Spinal cord (tissue), 9 donors: ENCODE measurements at regions not wholly inside any gene's neighbourhood (a gene's known extent, or its start where the extent isn't known, plus 50 kb on each side); places are given as distances from the start of the nearest gene placed in this dataset.
"Not testable (repeated sequence)": the region's sequence is repeated elsewhere in the genome, so short reads cannot be mapped to it uniquely, and the experiment has no call there.

ENCODE experiments used
- DNase-seq, 6 donors: peaks; one replicate each; pipeline versions ENCODE4 v3.0.0 to v3.0.0-alpha.2; 2013 to 2015; ENCODE audit warnings: low spot score in 6 of 6, low read depth in 4 of 6
- H3K27ac ChIP-seq: one replicate; pipeline ENCODE4 v1.5.1; 2013; ENCODE audit warnings: low read depth, low read length, control low read depth
- H3K27me3 ChIP-seq: one replicate; pipeline ENCODE4 v1.6.1; 2013; ENCODE audit warnings: low read length; ENCODE audit not compliant: control insufficient read depth, insufficient read depth
- H3K36me3 ChIP-seq: one replicate; pipeline ENCODE4 v1.6.1; 2013; ENCODE audit warnings: low read length; ENCODE audit not compliant: control insufficient read depth, insufficient read depth
- H3K4me1 ChIP-seq: one replicate; pipeline ENCODE4 v1.6.1; 2013; ENCODE audit warnings: low read length; ENCODE audit not compliant: control insufficient read depth, insufficient read depth
- H3K4me3 ChIP-seq: one replicate; pipeline ENCODE4 v1.5.1; 2013; ENCODE audit warnings: low read depth, low read length, control low read depth
- H3K9me3 ChIP-seq: one replicate; pipeline ENCODE4 v1.6.1; 2013; ENCODE audit warnings: low read length; ENCODE audit not compliant: control insufficient read depth, insufficient read depth
- WGBS: methylation state at CpG from one replicate; pipeline ENCODE4 v1.1.5; 2013; ENCODE audit warnings: missing lambda C conversion rate; ENCODE audit not compliant: insufficient coverage; 5-methylcytosine and 5-hydroxymethylcytosine counted together
- donor health status: healthy.

GRCh38 chr9:126066131-126066530 lies 260.5 kb upstream of the MVB12B start:
- DNase-seq: no peak
- Histone ChIP-seq H3K4me1 (peaks cover 20% of the 10 kb centered on the region), H3K4me3 (no peak overlapping the region), H3K27me3 (peaks cover 3% of the 10 kb centered on the region), H3K27ac (no peak overlapping the region), H3K9me3 (no peaks in the 10 kb centered on the region), H3K36me3 (no peaks in the 10 kb centered on the region)
- 64% methylated on average over 6 of the region's 6 CpGs for WGBS

- WGBS: no CpG with 5 or more reads among the region's 4 CpGs
- Histone ChIP-seq H3K4me3 (no peak overlapping the region), H3K36me3 (no peaks in the 10 kb centered on the region), H3K4me1 (peaks cover 20% of the 10 kb centered on the region), H3K27me3 (peaks cover 3% of the 10 kb centered on the region), H3K9me3 (no peaks in the 10 kb centered on the region), H3K27ac (no peak overlapping the region)
- no peak for DNase-seq
These were observed 259.4 kb upstream of the MVB12B start for GRCh38 chr9:126067031-126067734.

GRCh38 chr9:126068534-126069230 lies 257.9 kb upstream of the MVB12B start:
- H3K27ac ChIP-seq: no peak overlapping the region
- H3K9me3 ChIP-seq: no peaks in the 10 kb centered on the region
- peaks cover 20% of the 10 kb centered on the region for H3K4me1 ChIP-seq
- 83% methylated on average over 13 of the region's 17 CpGs for WGBS
- H3K4me3 ChIP-seq: no peak overlapping the region
- no peaks in the 10 kb centered on the region for H3K36me3 ChIP-seq
- peaks cover 3% of the 10 kb centered on the region for H3K27me3 ChIP-seq
- DNase-seq: no peak

GRCh38 chr9:126069400-126069955 lies 257.2 kb upstream of the MVB12B start:
- Histone ChIP-seq H3K36me3 (no peaks in the 10 kb centered on the region), H3K27ac (no peak overlapping the region), H3K4me1 (peaks cover 20% of the 10 kb centered on the region), H3K27me3 (peaks cover 3% of the 10 kb centered on the region), H3K4me3 (no peak overlapping the region), H3K9me3 (no peaks in the 10 kb centered on the region)
- WGBS: 66% methylated on average over 5 of the region's 9 CpGs
- no peak for DNase-seq

- DNase-seq: peak in 1 of 6 donors; percentile 72
- 73% methylated on average over 7 of the region's 15 CpGs for WGBS
- peaks cover 19% of the 10 kb centered on the region for H3K4me1 ChIP-seq
- no peaks in the 10 kb centered on the region for H3K36me3 ChIP-seq
- H3K27ac ChIP-seq: no peak overlapping the region
- no peaks in the 10 kb centered on the region for H3K9me3 ChIP-seq
- peaks cover 3% of the 10 kb centered on the region for H3K27me3 ChIP-seq
- H3K4me3 ChIP-seq: no peak overlapping the region
These were observed 256.5 kb upstream of the MVB12B start for GRCh38 chr9:126070058-126070655.

GRCh38 chr9:126071076-126071750 lies 255.4 kb upstream of the MVB12B start:
- H3K9me3 ChIP-seq: no peaks in the 10 kb centered on the region
- no peak for DNase-seq
- no peak overlapping the region for H3K27ac ChIP-seq
- no peaks in the 10 kb centered on the region for H3K36me3 ChIP-seq
- 78% methylated on average over 12 of the region's 13 CpGs for WGBS
- H3K4me3 ChIP-seq: no peak overlapping the region
- H3K27me3 ChIP-seq: peaks cover 3% of the 10 kb centered on the region
- H3K4me1 ChIP-seq: peaks cover 18% of the 10 kb centered on the region

GRCh38 chr9:126077656-126078055 lies 249.0 kb upstream of the MVB12B start:
- not testable (repeated sequence) for H3K27me3 ChIP-seq, H3K4me1 ChIP-seq, H3K27ac ChIP-seq, H3K36me3 ChIP-seq, DNase-seq, H3K4me3 ChIP-seq, H3K9me3 ChIP-seq
- no CpG with 5 or more reads among the region's 12 CpGs for WGBS

GRCh38 chr9:126080641-126081040 lies 246.0 kb upstream of the MVB12B start:
- Histone ChIP-seq H3K27me3 (no peaks in the 10 kb centered on the region), H3K4me1 (peaks cover 5% of the 10 kb centered on the region), H3K4me3 (no peak overlapping the region), H3K9me3 (no peaks in the 10 kb centered on the region), H3K27ac (no peak overlapping the region), H3K36me3 (no peaks in the 10 kb centered on the region)
- no peak for DNase-seq
- 44% methylated on average over 1 of the region's 2 CpGs for WGBS

- peaks cover 5% of the 10 kb centered on the region for H3K4me1 ChIP-seq
- 72% methylated on average over 3 of the region's 4 CpGs for WGBS
- H3K4me3 ChIP-seq: no peak overlapping the region
- DNase-seq: peak in 1 of 6 donors; percentile 34
- H3K9me3 ChIP-seq: no peaks in the 10 kb centered on the region
- H3K27ac ChIP-seq: no peak overlapping the region
- H3K27me3 ChIP-seq: no peaks in the 10 kb centered on the region
- no peaks in the 10 kb centered on the region for H3K36me3 ChIP-seq
These were observed 244.9 kb upstream of the MVB12B start for GRCh38 chr9:126081746-126082145.
